GM18868 (cell line): ENCODE measurements at regions not wholly inside any gene's neighbourhood (a gene's known extent, or its start where the extent isn't known, plus 50 kb on each side); places are given as distances from the start of the nearest gene placed in this dataset.

Experiments used
- ATAC-seq: cut with Tn5 transposase; IDR thresholded peaks from one replicate; pipeline ENCODE4 v1.9.1; 2021; ENCODE audit warnings: mild to moderate bottlenecking, moderate library complexity; ENCODE audit not compliant: unreplicated experiment

DNA sequence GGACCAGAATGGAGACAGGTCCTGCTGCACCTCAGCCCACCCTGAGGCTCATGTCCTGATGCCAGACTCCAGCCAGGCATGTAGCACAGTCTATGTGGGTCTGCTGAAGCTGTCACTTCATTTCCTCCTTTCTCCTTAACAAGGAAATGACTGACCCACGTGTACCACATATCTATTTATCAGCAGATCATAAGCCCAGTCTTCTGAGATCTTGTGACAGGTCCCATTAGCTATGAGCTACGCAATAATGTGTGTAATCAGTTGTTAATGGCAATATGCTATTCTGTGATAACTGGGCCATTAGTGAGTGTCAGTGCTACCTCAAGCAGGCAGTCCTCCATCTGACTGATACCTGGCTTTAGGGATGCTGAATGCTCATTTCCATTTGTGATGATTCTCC is 615.3 kb downstream of the BCL11A start:
- no peak for ATAC-seq

DNA sequence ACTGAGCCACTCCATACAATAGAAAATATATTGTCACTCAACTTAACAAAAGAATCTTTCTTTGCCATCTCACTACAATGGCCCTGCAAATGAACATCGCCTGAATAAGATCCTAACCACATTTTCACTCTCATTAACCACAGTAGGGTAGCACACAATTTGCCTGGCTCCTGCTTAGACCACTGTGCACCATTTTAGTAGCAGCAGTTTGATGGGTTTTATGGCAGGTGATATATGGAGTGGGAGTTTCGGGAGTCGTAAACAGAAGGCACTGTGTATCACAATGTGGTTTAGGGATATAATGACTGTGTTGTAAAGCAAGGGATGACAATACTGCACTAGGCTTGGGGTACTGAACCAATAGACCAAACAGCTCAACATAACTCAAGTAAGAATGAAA is 617.4 kb downstream of the BCL11A start:
- no peak for ATAC-seq

DNA sequence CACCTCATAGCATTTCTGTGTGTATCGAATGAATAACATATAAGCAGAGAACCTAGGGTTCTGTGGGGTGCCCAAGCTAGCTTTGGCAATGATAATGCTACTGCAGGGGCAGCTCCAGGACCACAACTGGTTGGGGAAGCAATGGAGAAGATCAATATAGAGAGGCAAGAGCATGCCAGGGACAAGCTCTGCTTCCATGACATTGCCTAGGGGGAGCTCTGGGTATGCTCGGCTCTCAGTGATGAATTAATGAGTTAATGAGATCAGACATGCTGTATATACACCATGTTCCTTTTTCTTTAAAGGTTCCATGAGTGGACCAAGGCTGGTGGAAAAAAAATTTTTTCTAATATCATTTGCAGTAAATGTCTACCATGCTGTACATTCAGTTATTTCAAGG is 618.4 kb downstream of the BCL11A start:
- ATAC-seq: no peak

DNA sequence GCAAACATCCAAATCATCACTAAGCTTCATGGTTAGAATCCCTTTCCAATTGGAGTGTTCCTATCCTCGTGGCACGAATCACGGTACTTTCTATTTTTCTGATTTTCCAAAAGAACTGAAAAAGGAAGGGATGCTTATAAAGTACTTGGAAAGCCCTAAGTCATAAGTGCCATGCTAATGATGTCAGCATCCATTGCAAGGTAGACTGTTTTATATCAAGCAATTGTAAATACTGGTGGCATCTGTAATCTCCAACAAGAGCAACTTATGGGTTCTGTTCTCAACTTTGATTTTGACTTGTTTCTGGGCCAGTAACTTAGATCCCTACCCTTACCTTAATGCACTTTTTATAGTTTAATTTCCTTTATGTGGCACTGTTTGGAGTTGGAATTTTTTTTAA is 619.5 kb downstream of the BCL11A start:
- ATAC-seq: no peak

DNA sequence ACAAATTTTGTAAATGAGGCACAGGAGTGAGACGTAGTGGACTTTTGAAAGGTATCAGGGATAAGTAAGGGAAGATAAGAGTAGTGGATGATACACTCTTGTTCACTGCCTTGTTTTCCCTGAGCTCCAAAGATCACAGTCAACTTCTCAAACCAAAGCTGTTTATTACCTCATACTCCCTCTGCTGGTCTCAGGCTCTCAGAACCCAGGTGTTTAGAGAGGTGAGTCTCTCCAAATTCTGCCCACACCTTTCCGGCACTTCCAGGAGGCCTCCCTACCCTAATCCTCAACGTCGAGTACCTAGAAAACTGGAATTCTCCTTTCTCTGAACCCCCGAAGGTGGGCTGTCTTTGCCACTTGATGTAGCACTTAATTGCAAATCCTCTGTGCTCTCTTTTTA is 621.1 kb downstream of the BCL11A start:
- ATAC-seq: no peak

DNA sequence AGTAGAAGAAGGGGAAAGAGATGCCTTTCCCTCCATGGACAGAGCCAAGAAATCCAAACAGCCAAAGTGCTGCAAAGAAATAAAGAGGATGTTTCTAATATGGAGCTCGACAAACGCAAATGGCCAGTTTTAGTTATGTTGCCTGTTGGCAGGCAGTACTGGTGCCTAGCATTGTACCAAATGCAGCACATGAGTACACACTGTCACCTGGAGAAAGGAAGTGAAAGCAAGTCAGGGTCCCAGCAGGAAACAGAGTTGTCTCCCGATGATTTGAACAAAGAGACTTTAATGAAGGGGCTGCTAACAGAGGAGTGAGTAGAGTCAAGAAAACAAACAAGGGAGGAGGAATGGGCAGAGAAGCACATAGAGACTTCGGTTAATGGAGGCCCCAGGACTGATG is 623.0 kb downstream of the BCL11A start:
- ATAC-seq: no peak

DNA sequence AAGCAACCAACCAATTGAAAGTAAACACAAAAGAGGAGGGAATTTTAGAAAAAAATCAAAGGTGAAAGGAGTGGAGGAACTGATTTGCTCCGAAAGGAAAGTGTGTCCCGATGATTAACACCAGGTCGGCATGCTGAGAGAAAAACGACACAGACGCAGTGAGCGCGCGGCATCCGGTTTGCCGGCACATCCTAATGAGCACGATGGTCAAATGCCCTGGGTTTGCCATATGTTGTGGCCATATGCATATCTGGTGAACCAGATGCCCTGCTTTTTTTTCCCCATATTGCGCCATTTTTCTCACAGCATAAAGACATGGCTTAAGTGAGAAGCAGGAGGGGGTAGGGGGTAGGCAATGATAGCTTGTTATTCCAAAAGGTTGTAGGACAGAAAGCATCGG is 626.7 kb downstream of the BCL11A start:
- ATAC-seq: no peak

DNA sequence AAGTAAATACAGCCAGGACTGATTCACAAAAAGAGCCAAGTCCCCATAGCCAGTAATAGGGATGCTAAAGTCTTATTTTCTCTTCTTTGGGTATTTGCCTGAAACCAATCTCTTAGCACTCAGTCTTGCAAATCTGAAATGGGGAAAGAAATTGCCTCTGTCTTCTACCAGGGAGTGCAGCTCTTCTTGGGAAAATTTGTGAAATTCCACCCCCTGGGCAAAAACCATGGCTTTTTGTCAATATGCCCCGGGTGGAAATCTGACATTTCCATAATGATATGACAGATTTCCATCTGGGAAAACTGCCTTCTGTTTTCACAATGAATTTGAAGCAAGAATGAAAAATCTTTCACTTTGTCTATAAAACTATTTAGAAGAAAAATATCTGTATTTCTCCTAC is 628.1 kb downstream of the BCL11A start:
- ATAC-seq: no peak

DNA sequence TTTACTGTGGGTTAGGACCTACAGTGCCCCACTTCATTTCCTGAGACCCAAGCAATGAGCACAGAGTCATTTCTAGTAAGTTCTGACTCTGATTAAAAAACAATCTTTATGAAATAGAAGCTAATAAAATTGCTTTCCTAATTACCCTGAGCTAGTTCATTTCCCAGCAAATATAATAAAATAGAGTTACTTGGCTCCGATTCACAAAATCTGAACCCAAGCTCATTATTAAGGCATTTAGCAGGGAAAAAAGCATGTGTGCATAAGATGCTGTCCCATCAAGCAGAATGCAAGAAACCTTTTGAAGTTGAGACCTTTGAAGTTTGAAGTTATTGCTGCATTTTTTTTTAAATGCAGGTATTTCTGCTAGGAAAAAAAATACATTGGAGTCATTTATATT is 629.1 kb downstream of the BCL11A start:
- ATAC-seq: no peak

DNA sequence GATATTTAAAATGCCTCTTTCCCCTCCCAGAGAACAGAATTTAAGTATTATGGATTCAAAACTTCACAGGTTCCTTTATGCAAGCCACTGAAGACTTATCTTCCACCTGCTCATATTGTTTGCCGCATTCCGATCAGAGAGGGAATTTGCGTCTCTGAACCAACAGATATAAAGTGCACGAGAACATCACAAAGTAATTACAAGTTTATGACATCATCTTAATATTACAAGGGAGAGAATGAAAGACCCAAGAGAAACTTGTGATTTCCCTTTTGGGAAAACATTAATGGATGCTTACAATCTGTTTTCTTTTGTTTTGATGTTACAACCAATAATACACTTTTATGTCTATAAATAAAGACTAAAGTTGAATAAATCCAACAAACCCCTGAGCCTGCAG is 631.0 kb downstream of the BCL11A start:
- ATAC-seq: no peak

DNA sequence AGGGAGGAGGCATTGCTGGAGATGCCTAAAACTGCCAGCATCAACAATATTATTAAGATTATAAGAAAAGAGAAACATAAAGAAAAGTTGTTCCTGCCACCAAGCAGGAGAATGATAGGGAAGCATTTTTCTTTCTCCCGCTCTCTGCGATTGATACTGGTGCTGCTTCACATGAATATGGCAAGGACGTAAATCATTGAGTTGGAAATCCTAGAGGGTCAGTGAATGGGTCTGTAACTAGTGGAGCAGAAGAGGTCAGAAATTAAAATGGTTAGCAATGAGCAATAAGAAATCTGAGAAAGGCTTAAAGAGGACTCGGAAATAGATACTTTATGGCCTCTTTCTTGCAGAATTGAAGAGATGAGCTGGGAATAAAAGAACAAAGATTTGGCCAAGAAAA is 631.7 kb downstream of the BCL11A start:
- ATAC-seq: no peak

DNA sequence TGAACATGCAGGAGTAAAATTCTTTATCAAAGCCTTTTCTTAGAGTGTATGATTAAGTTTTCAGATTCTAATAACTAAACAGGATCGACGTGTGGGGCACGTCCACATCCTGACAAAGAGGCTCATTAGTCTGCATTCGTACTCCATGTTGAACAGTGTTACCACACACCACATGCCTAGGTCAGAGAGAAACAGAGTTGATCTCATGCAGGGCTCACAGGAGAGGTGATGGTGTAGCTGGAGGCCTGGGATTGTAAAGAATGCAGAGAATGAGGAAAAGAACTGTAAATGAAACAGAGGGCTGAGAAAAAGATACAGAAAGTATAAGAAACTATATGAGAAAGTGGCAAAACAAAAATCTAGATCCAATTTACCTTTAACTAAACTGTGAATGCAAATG is 632.5 kb downstream of the BCL11A start:
- no peak for ATAC-seq

DNA sequence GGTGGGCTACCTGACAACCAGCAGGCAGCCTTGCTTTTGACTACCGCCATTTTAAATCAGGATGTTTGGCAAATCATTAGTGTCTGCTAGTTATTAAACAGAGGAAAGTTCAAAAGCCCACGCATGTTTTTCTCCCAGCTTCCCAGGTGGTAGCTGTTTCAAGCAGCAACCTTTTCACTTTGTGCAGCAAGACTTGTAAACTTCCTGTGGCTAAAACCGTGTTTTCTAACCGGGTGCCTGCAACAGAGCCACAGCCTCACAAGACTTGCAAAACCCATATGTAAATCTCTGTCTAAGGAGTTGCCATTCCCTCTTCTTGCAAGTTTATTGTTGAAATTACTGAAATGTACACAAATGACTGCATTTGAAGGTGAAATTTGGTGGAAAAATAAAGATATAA is 633.1 kb downstream of the BCL11A start:
- ATAC-seq: no peak

DNA sequence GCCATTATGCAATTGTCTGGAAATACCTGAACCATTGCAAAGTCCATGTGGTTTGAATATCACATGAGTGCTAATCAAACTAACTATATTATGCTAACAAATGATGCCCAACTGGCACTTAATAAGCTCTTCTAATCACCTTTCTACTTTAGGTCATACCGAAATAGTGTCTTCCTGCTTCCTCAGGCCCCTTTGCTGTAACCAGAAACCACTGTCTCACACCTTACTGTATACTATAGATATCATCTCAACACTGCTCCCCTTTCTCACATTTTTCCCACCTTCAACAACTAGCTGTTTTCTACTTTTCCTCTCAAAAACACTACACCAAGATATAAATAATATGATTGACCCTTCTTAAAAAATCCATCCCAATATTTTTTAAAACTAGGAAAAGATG is 633.9 kb downstream of the BCL11A start:
- no peak for ATAC-seq

DNA sequence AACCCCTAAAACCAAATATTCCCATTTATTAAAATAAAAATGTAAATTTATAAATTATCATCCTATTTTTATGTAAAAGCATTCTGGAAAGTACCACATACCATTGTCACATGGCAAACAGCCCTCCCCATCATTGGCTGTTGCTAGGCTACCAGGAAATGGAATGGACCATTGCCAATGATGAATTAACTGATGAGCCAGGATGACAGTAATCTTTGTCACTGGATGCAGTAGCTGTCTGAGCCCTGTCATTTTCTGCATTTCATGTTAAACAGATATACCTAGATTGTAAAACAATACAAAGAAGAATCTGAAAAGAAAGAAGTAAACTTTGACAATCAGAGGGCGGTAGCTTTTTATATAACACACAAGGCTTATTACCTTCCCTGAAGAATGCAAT is 641.4 kb downstream of the BCL11A start:
- no peak for ATAC-seq

DNA sequence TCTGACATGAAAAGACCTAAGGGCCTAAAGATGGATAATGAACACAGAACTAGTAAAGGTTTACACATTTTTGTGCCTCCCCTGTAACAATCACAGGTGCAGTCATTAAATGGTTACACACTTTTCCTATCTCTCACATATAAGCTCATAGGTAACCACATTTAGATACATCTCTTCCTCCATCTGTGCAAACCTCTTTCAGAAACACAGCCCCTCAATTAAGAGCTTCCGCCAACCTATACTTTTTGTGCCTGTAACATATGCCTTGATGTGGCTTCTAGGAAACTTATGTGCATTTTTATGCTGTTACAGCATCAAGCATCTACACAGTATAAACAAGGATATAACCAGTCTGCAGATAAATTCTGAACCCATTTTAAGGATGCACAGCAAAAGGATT is 643.3 kb downstream of the BCL11A start:
- no peak for ATAC-seq

DNA sequence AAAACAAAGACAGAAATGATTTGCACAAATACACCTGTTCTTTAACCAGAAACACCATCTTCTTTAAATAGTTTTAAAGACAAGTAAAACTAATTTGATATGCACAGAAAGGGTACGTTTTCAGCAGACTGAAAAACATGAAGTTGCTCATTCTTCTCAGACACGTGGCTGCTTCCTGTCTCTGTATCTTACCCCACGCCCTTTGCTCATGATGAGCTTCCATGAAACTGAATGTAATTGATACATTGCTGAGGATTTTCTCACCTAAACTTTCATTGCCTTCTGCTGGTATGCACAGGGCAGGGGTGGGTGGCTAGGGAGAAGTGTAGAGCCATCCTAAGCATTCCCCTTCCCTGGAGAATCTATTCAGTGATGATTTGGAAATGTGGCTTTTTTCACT is 644.3 kb downstream of the BCL11A start:
- ATAC-seq: no peak

DNA sequence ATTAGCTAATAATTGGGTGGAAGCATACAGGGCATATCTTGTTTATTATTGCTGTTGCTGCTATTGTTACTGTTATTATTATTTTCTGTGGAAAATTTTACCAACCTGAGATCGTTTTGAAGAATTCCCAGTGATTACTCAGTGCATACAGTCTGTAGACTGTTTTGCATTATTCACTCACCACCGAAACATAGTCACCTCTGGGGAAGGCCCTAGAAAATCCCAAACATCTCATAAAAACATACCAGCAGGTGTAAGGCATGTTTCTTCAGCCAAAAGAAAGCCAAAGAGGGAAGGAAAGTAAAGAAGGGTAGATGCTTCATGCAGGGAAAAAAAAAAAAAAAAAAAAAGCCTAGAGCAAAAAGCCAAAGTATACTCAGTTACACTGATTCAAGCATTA is 647.7 kb downstream of the BCL11A start:
- ATAC-seq: peak; percentile 61

DNA sequence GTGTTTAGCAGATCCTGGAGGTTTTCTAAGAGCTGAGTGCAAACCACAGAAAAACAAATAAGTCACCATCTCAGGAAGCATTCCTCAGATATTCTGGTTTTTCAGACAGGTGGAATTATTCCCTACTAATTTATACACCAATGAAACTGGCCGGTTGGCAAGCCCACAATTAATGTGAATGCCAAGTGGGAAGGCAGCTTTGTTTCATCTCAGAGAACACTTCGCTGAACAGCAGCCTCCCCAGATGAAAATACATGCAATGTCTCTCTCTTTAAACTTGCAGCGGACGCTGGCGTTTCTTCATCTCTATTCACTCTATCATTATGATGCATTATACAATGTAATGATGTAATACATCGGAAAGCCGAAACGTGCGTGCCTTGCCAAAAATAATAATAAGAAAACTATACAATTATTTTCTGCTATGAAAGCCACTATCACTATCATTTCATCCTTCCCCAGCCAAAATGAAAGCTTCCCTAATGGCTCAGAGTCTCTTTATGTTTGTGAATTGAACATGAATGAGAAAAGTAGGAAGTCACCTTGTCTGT is 649.4 kb downstream of the BCL11A start:
- no peak for ATAC-seq

DNA sequence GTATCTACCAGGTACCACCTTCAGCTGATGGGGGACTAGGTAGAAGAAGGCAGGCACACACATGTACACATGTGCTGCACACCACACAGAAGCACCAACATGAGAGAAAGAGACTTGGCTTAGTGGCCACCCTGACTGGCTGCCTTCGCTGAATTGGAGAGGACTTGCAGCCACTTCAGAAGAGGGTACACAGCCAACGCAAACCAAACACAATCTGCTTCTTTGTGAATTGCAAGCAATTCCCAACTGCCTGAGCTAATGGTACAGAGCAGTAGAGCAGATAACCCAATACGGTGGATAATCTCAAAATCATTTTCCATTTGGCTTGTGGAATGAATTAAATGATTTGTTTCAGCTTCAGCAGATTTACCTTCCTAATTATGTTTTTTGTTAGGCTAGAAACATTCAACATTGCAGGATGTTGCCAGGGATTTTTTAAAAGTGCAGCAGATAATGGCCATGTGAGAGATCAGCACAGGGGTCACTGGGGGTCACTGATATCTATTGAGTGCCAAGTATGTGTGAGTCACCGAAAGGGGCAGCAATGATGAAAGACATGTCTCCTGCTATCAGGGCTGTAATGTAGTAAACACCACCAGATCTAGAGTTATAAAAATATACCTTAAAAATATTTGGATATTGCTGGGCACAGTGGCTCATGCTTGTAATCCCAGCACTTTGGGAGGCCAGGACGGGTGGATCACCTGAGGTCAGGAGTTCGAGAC is 652.6 kb downstream of the BCL11A start:
- no peak for ATAC-seq

DNA sequence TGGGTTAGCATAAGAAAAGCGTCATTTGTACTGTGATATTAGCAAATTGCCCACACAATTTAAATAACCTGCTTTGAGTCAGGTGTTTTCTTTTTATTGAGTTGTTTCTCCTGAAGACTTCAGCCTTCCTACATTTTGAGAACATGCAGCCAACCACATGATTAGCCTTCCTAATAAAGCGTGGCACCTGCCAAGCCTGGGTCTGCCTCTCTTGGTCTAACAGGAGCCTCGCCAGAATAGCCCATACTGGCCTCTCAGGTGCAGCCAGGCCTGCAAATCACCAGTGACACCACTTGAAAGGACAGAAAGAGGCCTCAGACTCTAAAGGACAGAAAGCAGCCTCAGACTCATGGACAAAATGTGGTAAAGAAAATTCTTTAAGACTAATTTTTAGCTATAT is 653.8 kb downstream of the BCL11A start:
- no peak for ATAC-seq

DNA sequence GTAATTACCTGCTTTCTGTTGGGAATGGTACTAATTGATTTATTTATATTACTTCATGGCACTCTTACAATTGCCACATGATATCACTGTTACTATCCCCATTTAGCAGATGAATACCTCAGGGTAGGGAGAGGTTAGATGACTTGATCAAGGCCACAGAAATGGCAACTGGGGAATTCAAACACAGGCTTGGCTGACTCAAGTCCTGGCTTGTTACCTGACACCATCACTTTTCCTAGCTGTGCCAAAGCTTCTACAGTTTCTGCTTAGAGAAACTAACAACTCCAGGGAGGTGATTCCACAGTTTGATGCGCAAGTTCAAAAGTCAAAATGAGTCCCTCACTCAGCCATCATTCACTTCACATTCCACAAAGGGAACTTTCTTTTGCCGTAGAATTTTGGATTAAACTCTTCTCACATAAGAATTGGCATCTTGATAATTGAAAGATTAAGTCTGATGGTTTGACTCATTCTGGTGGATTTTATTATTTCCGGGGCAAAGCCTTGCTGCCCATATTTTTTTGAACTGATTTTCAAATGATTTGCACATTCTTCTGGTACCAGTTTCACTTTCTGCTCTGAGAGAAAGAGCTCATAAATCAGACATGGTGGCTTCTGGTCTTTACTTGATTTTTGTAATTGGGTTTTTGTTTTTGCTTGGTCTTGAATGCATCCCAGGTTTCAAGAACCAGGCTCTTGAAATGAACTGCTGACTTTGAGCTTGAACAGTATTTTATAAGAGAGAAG is 656.8 kb downstream of the BCL11A start:
- no peak for ATAC-seq
